ENCODE measurements at regions not wholly inside any gene's neighbourhood (a gene's known extent, or its start where the extent isn't known, plus 50 kb on each side); places are given as distances from the start of the nearest gene placed in this dataset.

DNA sequence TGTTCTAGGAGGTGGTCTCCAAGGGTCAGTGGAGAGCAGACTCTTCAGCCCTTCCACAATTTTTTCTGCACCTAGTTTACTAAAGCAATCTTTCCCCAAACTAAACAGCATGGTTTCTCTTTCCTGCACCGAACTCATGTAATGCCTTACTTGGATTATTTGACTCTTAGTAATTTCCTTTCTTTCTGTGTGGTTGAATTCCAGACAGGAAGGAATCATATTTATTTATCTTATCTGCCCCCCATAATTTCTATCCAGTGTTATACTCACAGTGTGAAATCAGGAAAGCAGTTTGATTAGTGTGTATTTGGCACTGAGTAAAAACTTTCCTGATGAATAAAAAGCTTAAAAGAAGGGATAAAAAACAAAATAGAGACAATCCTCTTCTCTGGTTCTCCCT lies 140.3 kb upstream of the STMND1 start:
- H3K36me3 ChIP-seq, result no peaks in the 10 kb centered on the region
- no peak overlapping the region for H3K27ac ChIP-seq
- H3K27me3 ChIP-seq (ENCODE audit: insufficient read depth, low read depth, severe bottlenecking), result peaks cover 24% of the 10 kb centered on the region
- H3K4me3 ChIP-seq (ENCODE audit: low read depth, low read length), result no peak overlapping the region
- TF ChIP-seq CTCF (IDR thresholded peaks at IDR 0.05; ENCODE audit: low read depth, low read length), result no peak
- H3K9me3 ChIP-seq (ENCODE audit: severe bottlenecking), result no peaks in the 10 kb centered on the region
- DNase-seq, result no peak

DNA sequence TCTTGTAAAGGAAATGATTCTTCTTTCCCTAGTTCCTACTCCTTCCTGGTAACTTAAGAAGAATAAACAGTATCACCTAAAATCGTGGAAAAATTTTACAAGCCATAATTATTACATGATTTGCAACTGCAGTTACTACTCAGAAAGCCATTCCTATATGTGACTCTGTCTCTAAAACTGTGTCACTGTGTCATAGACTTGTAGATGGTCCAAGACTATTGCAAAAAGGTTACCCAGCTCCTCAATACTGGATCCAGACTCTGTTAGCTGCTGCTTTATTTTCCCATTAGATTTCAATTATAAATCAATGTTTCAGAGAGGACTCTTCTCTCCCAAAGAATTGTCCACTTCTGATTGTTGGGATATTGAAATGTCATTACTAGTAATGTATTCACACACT lies 142.1 kb upstream of the STMND1 start:
- TF ChIP-seq CTCF (IDR thresholded peaks at IDR 0.05; ENCODE audit: low read depth, low read length), result no peak
- H3K27me3 ChIP-seq (ENCODE audit: insufficient read depth, low read depth, severe bottlenecking), result peaks cover 15% of the 10 kb centered on the region
- DNase-seq, result no peak
- no peaks in the 10 kb centered on the region for H3K9me3 ChIP-seq (ENCODE audit: severe bottlenecking)
- H3K27ac ChIP-seq, result no peak overlapping the region
- H3K36me3 ChIP-seq, result no peaks in the 10 kb centered on the region
- H3K4me3 ChIP-seq (ENCODE audit: low read depth, low read length), result no peak overlapping the region

GRCh38 chr6:16956361-16956760 lies 145.5 kb upstream of the STMND1 start:
- DNase-seq, result no peak
- no peak for TF ChIP-seq CTCF (IDR thresholded peaks at IDR 0.05; ENCODE audit: low read depth, low read length)
- no peak overlapping the region for H3K4me3 ChIP-seq (ENCODE audit: low read depth, low read length)
- H3K36me3 ChIP-seq, result no peaks in the 10 kb centered on the region
- H3K27me3 ChIP-seq (ENCODE audit: insufficient read depth, low read depth, severe bottlenecking), result no peaks in the 10 kb centered on the region
- no peak overlapping the region for H3K27ac ChIP-seq
- H3K9me3 ChIP-seq (ENCODE audit: severe bottlenecking), result no peaks in the 10 kb centered on the region

GRCh38 chr6:16955899-16956298 lies 146.0 kb upstream of the STMND1 start:
- Histone ChIP-seq H3K36me3 (no peaks in the 10 kb centered on the region), H3K27me3 (ENCODE audit: insufficient read depth, low read depth, severe bottlenecking) (no peaks in the 10 kb centered on the region), H3K9me3 (ENCODE audit: severe bottlenecking) (no peaks in the 10 kb centered on the region), H3K4me3 (ENCODE audit: low read depth, low read length) (no peak overlapping the region), H3K27ac (no peak overlapping the region)
- no peak for DNase-seq
- TF ChIP-seq CTCF (IDR thresholded peaks at IDR 0.05; ENCODE audit: low read depth, low read length), result no peak

- Histone ChIP-seq H3K9me3 (ENCODE audit: severe bottlenecking) (no peaks in the 10 kb centered on the region), H3K27me3 (ENCODE audit: insufficient read depth, low read depth, severe bottlenecking) (no peaks in the 10 kb centered on the region), H3K27ac (no peak overlapping the region), H3K4me3 (ENCODE audit: low read depth, low read length) (no peak overlapping the region), H3K36me3 (no peaks in the 10 kb centered on the region)
- no peak for DNase-seq
- no peak for TF ChIP-seq CTCF (IDR thresholded peaks at IDR 0.05; ENCODE audit: low read depth, low read length)
Measured at GRCh38 chr6:16953905-16954304, 147.9 kb upstream of the STMND1 start.

GRCh38 chr6:16953446-16953845 lies 148.4 kb upstream of the STMND1 start:
- Histone ChIP-seq H3K4me3 (ENCODE audit: low read depth, low read length) (no peak overlapping the region), H3K9me3 (ENCODE audit: severe bottlenecking) (no peaks in the 10 kb centered on the region), H3K36me3 (no peaks in the 10 kb centered on the region), H3K27ac (no peak overlapping the region), H3K27me3 (ENCODE audit: insufficient read depth, low read depth, severe bottlenecking) (no peaks in the 10 kb centered on the region)
- TF ChIP-seq CTCF (IDR thresholded peaks at IDR 0.05; ENCODE audit: low read depth, low read length), result no peak
- DNase-seq, result no peak

All from WERI-Rb-1 (cell line).